GM03348 (cell line): ENCODE measurements at regions not wholly inside any gene's neighbourhood (a gene's known extent, or its start where the extent isn't known, plus 50 kb on each side); places are given as distances from the start of the nearest gene placed in this dataset.

Experiments used
- DNase-seq: peaks from one replicate; pipeline ENCODE4 v3.0.0; 2012; ENCODE audit warnings: low spot score

- DNase-seq, result no peak
Measured at GRCh38 chr10:10644676-10645385, 372.8 kb upstream of the CELF2 start.

- no peak for DNase-seq
Measured at GRCh38 chr10:10647331-10647730, 370.3 kb upstream of the CELF2 start.

- no peak for DNase-seq
Measured at GRCh38 chr10:10657139-10657760, 360.4 kb upstream of the CELF2 start.

- DNase-seq, result no peak
Measured at GRCh38 chr10:10658172-10658785, 359.4 kb upstream of the CELF2 start.

GRCh38 chr10:10660054-10660453, 357.6 kb upstream of the CELF2 start:
- no peak for DNase-seq

- no peak for DNase-seq
Measured at GRCh38 chr10:10661176-10661575, 356.5 kb upstream of the CELF2 start.

- DNase-seq, result no peak
Measured at GRCh38 chr10:10662716-10663408, 354.8 kb upstream of the CELF2 start.

- no peak for DNase-seq
Measured at GRCh38 chr10:10663622-10664021, 354.1 kb upstream of the CELF2 start.

- no peak for DNase-seq
Measured at GRCh38 chr10:10665750-10666149, 351.9 kb upstream of the CELF2 start.

- no peak for DNase-seq
Measured at GRCh38 chr10:10667466-10667865, 350.2 kb upstream of the CELF2 start.

GRCh38 chr10:10676972-10677371, 340.7 kb upstream of the CELF2 start:
- DNase-seq, result no peak

GRCh38 chr10:10677479-10677878, 340.2 kb upstream of the CELF2 start:
- peak; percentile 39 for DNase-seq

- no peak for DNase-seq
Measured at GRCh38 chr10:10680496-10680895, 337.2 kb upstream of the CELF2 start.

GRCh38 chr10:10684972-10685371, 332.7 kb upstream of the CELF2 start:
- DNase-seq, result no peak

GRCh38 chr10:10685566-10685965, 332.1 kb upstream of the CELF2 start:
- DNase-seq, result no peak

- no peak for DNase-seq
Measured at GRCh38 chr10:10687751-10688150, 329.9 kb upstream of the CELF2 start.

GRCh38 chr10:10699427-10699826, 318.2 kb upstream of the CELF2 start:
- DNase-seq, result no peak

- no peak for DNase-seq
Measured at GRCh38 chr10:10701084-10701611, 316.5 kb upstream of the CELF2 start.

- DNase-seq, result no peak
Measured at GRCh38 chr10:10702211-10702610, 315.5 kb upstream of the CELF2 start.

- DNase-seq, result no peak
Measured at GRCh38 chr10:10703382-10703781, 314.3 kb upstream of the CELF2 start.

- no peak for DNase-seq
Measured at GRCh38 chr10:10712155-10712704, 305.4 kb upstream of the CELF2 start.

GRCh38 chr10:10714327-10714726, 303.3 kb upstream of the CELF2 start:
- no peak for DNase-seq
